ENCODE measurements at regions not wholly inside any gene's neighbourhood (a gene's known extent, or its start where the extent isn't known, plus 50 kb on each side); places are given as distances from the start of the nearest gene placed in this dataset.

DNA sequence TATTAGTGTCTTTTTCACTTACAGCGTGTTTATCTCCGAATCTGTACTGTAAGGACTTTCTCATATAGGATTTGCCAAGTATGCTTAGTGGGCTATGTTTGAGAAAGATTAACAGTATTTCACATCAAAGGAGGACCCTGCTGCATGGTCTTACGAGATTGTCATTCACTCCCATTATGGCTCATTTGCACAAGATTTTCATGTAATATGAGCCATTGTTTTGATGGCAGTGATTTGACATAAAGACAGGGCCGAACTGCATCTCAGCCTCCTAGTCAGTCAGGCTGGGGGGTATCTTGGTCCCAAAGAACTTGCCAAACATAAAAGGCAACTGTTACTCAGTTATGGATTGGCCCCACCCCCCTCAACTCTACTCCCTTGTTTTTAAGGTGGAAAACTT is 205.9 kb downstream of the ZIC1 start:
- TF ChIP-seq, protein P1, sequence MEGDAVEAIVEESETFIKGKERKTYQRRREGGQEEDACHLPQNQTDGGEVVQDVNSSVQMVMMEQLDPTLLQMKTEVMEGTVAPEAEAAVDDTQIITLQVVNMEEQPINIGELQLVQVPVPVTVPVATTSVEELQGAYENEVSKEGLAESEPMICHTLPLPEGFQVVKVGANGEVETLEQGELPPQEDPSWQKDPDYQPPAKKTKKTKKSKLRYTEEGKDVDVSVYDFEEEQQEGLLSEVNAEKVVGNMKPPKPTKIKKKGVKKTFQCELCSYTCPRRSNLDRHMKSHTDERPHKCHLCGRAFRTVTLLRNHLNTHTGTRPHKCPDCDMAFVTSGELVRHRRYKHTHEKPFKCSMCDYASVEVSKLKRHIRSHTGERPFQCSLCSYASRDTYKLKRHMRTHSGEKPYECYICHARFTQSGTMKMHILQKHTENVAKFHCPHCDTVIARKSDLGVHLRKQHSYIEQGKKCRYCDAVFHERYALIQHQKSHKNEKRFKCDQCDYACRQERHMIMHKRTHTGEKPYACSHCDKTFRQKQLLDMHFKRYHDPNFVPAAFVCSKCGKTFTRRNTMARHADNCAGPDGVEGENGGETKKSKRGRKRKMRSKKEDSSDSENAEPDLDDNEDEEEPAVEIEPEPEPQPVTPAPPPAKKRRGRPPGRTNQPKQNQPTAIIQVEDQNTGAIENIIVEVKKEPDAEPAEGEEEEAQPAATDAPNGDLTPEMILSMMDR (IDR thresholded peaks at IDR 0.05; ENCODE audit: insufficient read depth, low read depth, low read length, missing control alignments) = no peak
- H3K4me3 ChIP-seq (ENCODE audit: low read depth, low read length) = peak overlapping the region; percentile 30; the same call in 1 of the 2 replicates
- DNase-seq (ENCODE audit: low read depth) = peak; percentile 6

DNA sequence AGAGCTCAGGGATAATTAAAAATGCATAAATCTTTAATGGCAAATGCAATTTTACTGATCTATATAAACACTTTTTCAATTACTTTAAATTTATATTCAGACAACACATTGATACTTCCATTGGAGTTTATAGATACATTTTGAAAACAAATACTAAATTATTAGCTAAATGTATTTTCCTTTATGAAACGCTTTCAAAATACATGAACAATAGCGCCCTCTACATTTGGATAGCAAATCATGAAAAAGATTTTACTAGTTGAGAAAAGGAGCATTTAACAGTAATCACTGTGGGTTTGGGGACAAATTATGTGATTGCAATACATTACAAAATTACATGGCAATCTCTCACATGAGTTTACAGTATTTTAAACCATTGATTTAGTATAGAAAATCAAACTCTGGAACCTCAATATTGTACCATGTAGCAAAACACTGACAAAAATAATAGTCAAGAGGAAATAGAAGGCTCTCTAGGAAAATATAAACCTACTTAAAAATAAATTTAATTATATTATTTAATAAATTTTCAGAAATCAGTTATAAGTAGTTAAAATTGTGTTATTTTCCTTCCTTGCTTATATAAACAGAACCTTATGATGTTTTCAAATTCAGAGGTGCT is 207.9 kb downstream of the ZIC1 start:
- TF ChIP-seq, protein P1 (IDR thresholded peaks at IDR 0.05; ENCODE audit: insufficient read depth, low read depth, low read length, missing control alignments) = peak; percentile 28
- H3K4me3 ChIP-seq (ENCODE audit: low read depth, low read length) = no peak overlapping the region
- DNase-seq (ENCODE audit: low read depth) = no peak

DNA sequence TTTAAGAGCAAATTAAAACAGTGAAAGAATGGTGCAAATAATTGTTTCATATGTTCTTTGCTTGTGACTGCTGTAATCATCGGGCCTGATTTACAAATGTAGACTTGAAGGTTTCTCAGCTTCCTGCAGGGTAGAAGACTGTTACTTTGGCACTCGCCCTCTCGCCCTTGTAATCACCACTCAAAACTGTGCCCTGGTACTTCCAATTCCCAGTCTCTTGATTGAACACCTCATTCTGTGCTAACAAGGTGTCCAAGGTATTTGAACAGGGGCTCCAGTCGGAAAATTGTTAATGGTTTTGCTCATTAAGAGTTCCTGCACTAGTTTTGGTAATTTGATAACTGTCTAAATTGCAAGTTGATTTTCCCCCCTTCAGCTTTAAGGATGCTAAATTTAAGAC is 209.5 kb downstream of the ZIC1 start:
- TF ChIP-seq, protein P1 (IDR thresholded peaks at IDR 0.05; ENCODE audit: insufficient read depth, low read depth, low read length, missing control alignments) = no peak
- H3K4me3 ChIP-seq (ENCODE audit: low read depth, low read length) = no peak overlapping the region
- no peak for DNase-seq (ENCODE audit: low read depth)

DNA sequence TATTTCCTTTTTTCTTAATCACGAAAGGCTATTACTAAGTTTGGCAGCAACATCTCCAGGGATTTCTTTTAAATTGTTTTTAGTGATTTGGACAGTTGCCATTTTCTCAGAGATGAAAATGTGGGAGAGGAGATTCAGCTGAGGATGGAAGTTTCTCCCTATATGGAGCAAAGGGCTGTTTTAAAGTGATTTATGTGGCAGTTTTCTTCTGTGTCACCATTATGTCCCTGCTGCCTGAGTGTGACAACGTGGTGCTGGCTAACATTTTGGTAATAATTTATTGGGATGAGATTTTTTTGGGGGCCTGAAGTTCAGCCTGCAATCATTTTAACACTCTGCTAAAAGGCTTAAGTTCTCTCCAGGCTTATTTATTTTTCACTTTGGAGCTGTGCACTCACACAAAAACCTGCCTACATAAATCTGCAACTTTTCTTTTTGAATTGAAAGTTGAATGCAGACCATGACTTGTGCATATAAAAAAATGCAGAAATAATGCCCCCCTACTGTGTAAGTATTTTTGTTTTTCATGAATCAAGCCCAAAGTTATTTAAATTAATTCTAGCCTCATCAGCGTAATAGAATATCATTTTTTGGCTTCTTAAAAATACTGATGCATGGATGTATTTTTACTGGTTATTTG is 210.9 kb downstream of the ZIC1 start:
- no peak for DNase-seq (ENCODE audit: low read depth)
- TF ChIP-seq, protein P1 (IDR thresholded peaks at IDR 0.05; ENCODE audit: insufficient read depth, low read depth, low read length, missing control alignments) = no peak

DNA sequence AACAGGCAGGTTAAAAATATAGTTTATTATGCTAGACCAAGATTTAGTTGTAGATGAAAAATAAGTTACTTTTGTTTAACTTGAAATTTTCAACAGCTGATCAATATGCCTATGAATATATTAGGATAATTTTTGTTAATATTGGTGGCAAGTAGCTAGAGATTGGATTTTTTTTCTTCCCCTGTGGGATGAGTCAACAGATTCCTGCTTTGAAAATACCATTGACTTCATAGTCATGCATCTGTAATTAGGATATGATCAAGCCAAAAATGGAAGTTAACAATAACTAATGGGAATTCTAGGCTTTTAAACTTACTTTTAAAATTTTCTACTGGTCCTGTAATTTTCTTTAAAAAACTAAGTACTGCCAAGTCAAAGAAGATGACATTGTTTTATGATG is 211.7 kb downstream of the ZIC1 start:
- TF ChIP-seq, protein P1 (IDR thresholded peaks at IDR 0.05; ENCODE audit: insufficient read depth, low read depth, low read length, missing control alignments) = no peak
- no peak for DNase-seq (ENCODE audit: low read depth)
- H3K4me3 ChIP-seq (ENCODE audit: low read depth, low read length) = no peak overlapping the region

More for the DNA sequence above, 210.9 kb downstream of the ZIC1 start:
- no peak overlapping the region for H3K4me3 ChIP-seq (ENCODE audit: low read depth, low read length)

DNA sequence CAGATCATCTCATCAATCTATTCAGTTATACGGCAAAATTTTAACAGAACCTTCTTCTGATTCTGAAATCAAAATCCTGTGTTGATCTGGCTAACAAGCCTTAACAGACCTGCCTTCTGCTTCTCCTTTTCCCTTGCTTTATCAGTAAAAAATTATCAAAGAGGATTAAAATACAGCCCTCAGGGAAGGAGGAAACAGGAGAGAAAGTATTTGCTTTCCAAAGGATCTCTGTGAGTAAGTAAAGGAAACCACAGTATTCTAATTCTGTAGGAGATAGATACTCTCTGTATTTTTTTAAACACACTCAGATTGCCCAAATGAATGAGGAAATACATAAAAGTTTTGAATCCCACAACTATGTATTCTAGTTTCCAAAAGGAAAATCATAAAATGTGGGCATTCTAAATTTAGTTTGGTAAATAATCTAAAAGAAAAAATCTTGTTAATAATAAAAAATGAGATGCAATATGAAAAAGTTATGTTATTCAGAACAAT is 221.8 kb downstream of the ZIC1 start:
- DNase-seq (ENCODE audit: low read depth) = no peak
- TF ChIP-seq, protein P1 (IDR thresholded peaks at IDR 0.05; ENCODE audit: insufficient read depth, low read depth, low read length, missing control alignments) = no peak
- no peak overlapping the region for H3K4me3 ChIP-seq (ENCODE audit: low read depth, low read length)

Data from GM12865 (cell line).